K562 (cell line): ENCODE measurements at regions not wholly inside any gene's neighbourhood (a gene's known extent, or its start where the extent isn't known, plus 50 kb on each side); places are given as distances from the start of the nearest gene placed in this dataset.

Experiments
- ETS1 ChIP-seq: conservative IDR thresholded peaks from 2 replicates; pipeline ENCODE4 v1.6.1; 2011; ENCODE audit warnings: low read depth, mild to moderate bottlenecking, low read length; ENCODE audit not compliant: control insufficient read depth
- SMAD3 ChIP-seq: fragments of 450-650 bp; formaldehyde crosslinking; conservative IDR thresholded peaks from 2 replicates; pipeline ENCODE4 v1.4.0; 2020; ENCODE audit warnings: mild to moderate bottlenecking
- ZNF184 ChIP-seq: sonication (generic); formaldehyde crosslinking; IDR thresholded peaks from 2 replicates; pipeline ENCODE4 v1.5.0; 2020; ENCODE audit warnings: missing genetic modification reagents
- ZNF766 ChIP-seq: fragments of 200-800 bp; sonication (Bioruptor generic); conservative IDR thresholded peaks from 2 replicates; pipeline ENCODE4 v1.6.1; 2016; ENCODE audit warnings: missing genetic modification characterization, missing compliant biosample characterization
- TF ChIP-seq, protein P1 (sequence below), 2 experiments: fragments of 450-650 bp in 1 of 2; sonication (generic) in 1 of 2; formaldehyde crosslinking in 1 of 2; IDR thresholded peaks in 1 of 2; conservative IDR thresholded peaks in 1 of 2; 2 replicates each; pipeline versions ENCODE4 v1.6.1 to v1.8.1; 2016 to 2023; ENCODE audit warnings: mild to moderate bottlenecking in 2 of 2, moderate library complexity in 2 of 2, inconsistent platforms in 1 of 2, missing genetic modification reagents in 1 of 2
- TF ChIP-seq, protein P2 (sequence below), 3 experiments: IDR thresholded peaks in 2 of 3; conservative IDR thresholded peaks in 1 of 3; 2 replicates each; pipeline ENCODE4 v1.5.1; 2011 to 2012; ENCODE audit warnings: low read length in 3 of 3, mild to moderate bottlenecking in 3 of 3, control low read depth in 2 of 3, improper control_type of control experiment in 1 of 3, inconsistent platforms in 1 of 3, low read depth in 1 of 3, mixed read lengths in 1 of 3, moderate library complexity in 1 of 3; ENCODE audit not compliant: insufficient read depth in 2 of 3

GRCh38 chr13:72029981-72030380 is 163.0 kb upstream of the DACH1 start:
- TF ChIP-seq ETS1 (no peak), ZNF766 (no peak), SMAD3 (no peak), ZNF184 (CRISPR knock-in tag) (no peak)
- TF ChIP-seq, protein P1, sequence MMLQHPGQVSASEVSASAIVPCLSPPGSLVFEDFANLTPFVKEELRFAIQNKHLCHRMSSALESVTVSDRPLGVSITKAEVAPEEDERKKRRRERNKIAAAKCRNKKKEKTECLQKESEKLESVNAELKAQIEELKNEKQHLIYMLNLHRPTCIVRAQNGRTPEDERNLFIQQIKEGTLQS (IDR thresholded peaks at IDR 0.05) = no peak
- TF ChIP-seq, protein P1 (CRISPR knock-in tag; conservative IDR thresholded peaks at IDR 0.05) = no peak
- TF ChIP-seq, protein P2, sequence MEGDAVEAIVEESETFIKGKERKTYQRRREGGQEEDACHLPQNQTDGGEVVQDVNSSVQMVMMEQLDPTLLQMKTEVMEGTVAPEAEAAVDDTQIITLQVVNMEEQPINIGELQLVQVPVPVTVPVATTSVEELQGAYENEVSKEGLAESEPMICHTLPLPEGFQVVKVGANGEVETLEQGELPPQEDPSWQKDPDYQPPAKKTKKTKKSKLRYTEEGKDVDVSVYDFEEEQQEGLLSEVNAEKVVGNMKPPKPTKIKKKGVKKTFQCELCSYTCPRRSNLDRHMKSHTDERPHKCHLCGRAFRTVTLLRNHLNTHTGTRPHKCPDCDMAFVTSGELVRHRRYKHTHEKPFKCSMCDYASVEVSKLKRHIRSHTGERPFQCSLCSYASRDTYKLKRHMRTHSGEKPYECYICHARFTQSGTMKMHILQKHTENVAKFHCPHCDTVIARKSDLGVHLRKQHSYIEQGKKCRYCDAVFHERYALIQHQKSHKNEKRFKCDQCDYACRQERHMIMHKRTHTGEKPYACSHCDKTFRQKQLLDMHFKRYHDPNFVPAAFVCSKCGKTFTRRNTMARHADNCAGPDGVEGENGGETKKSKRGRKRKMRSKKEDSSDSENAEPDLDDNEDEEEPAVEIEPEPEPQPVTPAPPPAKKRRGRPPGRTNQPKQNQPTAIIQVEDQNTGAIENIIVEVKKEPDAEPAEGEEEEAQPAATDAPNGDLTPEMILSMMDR (IDR thresholded peaks at IDR 0.05 in 2 of 3, conservative IDR thresholded peaks at IDR 0.05 in 1 of 3; ENCODE audit: insufficient read depth in 2 of 3, low read depth in 1 of 3, low read length in 3 of 3) = no peak
